Stimulated activated memory B cell treated with anti-CD40 and anti-IgM and Interleukin-4, amounts not matched to agents 10 μg/mL and 1 μg/mL and 100 μg/mL, for 72 hours (primary cell): ENCODE measurements at regions not wholly inside any gene's neighbourhood (a gene's known extent, or its start where the extent isn't known, plus 50 kb on each side); places are given as distances from the start of the nearest gene placed in this dataset.
"Not testable (repeated sequence)": the region's sequence is repeated elsewhere in the genome, so short reads cannot be mapped to it uniquely, and the experiment has no call there.

Experiments
- ATAC-seq: fragments of 150-1000 bp; cut with Tn5 transposase; 2 replicates; pipeline ENCODE4 v1.10.0; 2021
- H3K27ac Mint-ChIP-seq: one replicate; pipeline ENCODE4 v1.8.0; 2022; ENCODE audit warnings: mild to moderate bottlenecking, mixed read lengths
- H3K27me3 Mint-ChIP-seq: one replicate; pipeline ENCODE4 v1.8.0; 2022; ENCODE audit warnings: mixed read lengths
- H3K36me3 Mint-ChIP-seq: one replicate; pipeline ENCODE4 v1.8.0; 2022; ENCODE audit warnings: mixed read lengths
- H3K4me1 Mint-ChIP-seq: one replicate; pipeline ENCODE4 v1.8.0; 2022; ENCODE audit warnings: mixed read lengths
- H3K4me3 Mint-ChIP-seq: one replicate; pipeline ENCODE4 v1.8.0; 2022; ENCODE audit warnings: mild to moderate bottlenecking, moderate library complexity, mixed read lengths
- H3K9me3 Mint-ChIP-seq: one replicate; pipeline ENCODE4 v1.8.0; 2022; ENCODE audit warnings: mixed read lengths

GRCh38 chr2:83022631-83023210 is 1436.4 kb downstream of the SUCLG1 start:
- Mint-ChIP-seq H3K4me3 (no peak overlapping the region), H3K36me3 (no peaks in the 10 kb centered on the region), H3K9me3 (peaks cover 13% of the 10 kb centered on the region), H3K27me3 (no peaks in the 10 kb centered on the region), H3K4me1 (no peaks in the 10 kb centered on the region), H3K27ac (no peak overlapping the region)
- ATAC-seq, result no peak

GRCh38 chr2:83017366-83018090 is 1441.6 kb downstream of the SUCLG1 start:
- no peak for ATAC-seq
- Mint-ChIP-seq H3K27ac (no peak overlapping the region), H3K9me3 (peaks cover 11% of the 10 kb centered on the region), H3K27me3 (no peaks in the 10 kb centered on the region), H3K4me3 (no peak overlapping the region), H3K36me3 (no peaks in the 10 kb centered on the region), H3K4me1 (no peaks in the 10 kb centered on the region)

- ATAC-seq, result no peak
- H3K4me3 Mint-ChIP-seq, result no peak overlapping the region
- no peaks in the 10 kb centered on the region for H3K27me3 Mint-ChIP-seq
- H3K9me3 Mint-ChIP-seq, result peaks cover 11% of the 10 kb centered on the region
- H3K4me1 Mint-ChIP-seq, result no peaks in the 10 kb centered on the region
- no peak overlapping the region for H3K27ac Mint-ChIP-seq
- no peaks in the 10 kb centered on the region for H3K36me3 Mint-ChIP-seq
Measured at GRCh38 chr2:83016343-83017110, 1442.6 kb downstream of the SUCLG1 start.

GRCh38 chr2:83015900-83016299 is 1443.2 kb downstream of the SUCLG1 start:
- H3K27me3 Mint-ChIP-seq, result no peaks in the 10 kb centered on the region
- H3K9me3 Mint-ChIP-seq, result peaks cover 9% of the 10 kb centered on the region
- ATAC-seq, result no peak

GRCh38 chr2:83015035-83015715 is 1443.9 kb downstream of the SUCLG1 start:
- peaks cover 7% of the 10 kb centered on the region for H3K9me3 Mint-ChIP-seq
- ATAC-seq, result no peak
- no peak overlapping the region for H3K4me3 Mint-ChIP-seq
- H3K36me3 Mint-ChIP-seq, result no peaks in the 10 kb centered on the region
- H3K27ac Mint-ChIP-seq, result no peak overlapping the region
- H3K4me1 Mint-ChIP-seq, result no peaks in the 10 kb centered on the region
- H3K27me3 Mint-ChIP-seq, result no peaks in the 10 kb centered on the region

More at GRCh38 chr2:83015900-83016299, 1443.2 kb downstream of the SUCLG1 start:
- H3K4me3 Mint-ChIP-seq, result no peak overlapping the region
- no peaks in the 10 kb centered on the region for H3K4me1 Mint-ChIP-seq
- no peak overlapping the region for H3K27ac Mint-ChIP-seq
- no peaks in the 10 kb centered on the region for H3K36me3 Mint-ChIP-seq

GRCh38 chr2:83014462-83014861 is 1444.6 kb downstream of the SUCLG1 start:
- no peaks in the 10 kb centered on the region for H3K4me1 Mint-ChIP-seq
- no peak overlapping the region for H3K4me3 Mint-ChIP-seq
- no peaks in the 10 kb centered on the region for H3K36me3 Mint-ChIP-seq
- no peak overlapping the region for H3K27ac Mint-ChIP-seq
- H3K9me3 Mint-ChIP-seq, result peaks cover 4% of the 10 kb centered on the region
- no peaks in the 10 kb centered on the region for H3K27me3 Mint-ChIP-seq
- no peak for ATAC-seq

GRCh38 chr2:83006961-83007360 is 1452.1 kb downstream of the SUCLG1 start:
- no peaks in the 10 kb centered on the region for H3K36me3 Mint-ChIP-seq
- no peaks in the 10 kb centered on the region for H3K27me3 Mint-ChIP-seq
- H3K9me3 Mint-ChIP-seq, result no peaks in the 10 kb centered on the region
- H3K4me3 Mint-ChIP-seq, result no peak overlapping the region
- H3K27ac Mint-ChIP-seq, result no peak overlapping the region
- H3K4me1 Mint-ChIP-seq, result no peaks in the 10 kb centered on the region
- ATAC-seq, result no peak

GRCh38 chr2:83003555-83003954 is 1455.5 kb downstream of the SUCLG1 start:
- no peaks in the 10 kb centered on the region for H3K27me3 Mint-ChIP-seq
- ATAC-seq, result no peak
- peaks cover 3% of the 10 kb centered on the region for H3K9me3 Mint-ChIP-seq
- H3K4me1 Mint-ChIP-seq, result no peaks in the 10 kb centered on the region
- H3K36me3 Mint-ChIP-seq, result no peaks in the 10 kb centered on the region
- no peak overlapping the region for H3K4me3 Mint-ChIP-seq
- H3K27ac Mint-ChIP-seq, result no peak overlapping the region

GRCh38 chr2:83002706-83003105 is 1456.4 kb downstream of the SUCLG1 start:
- no peaks in the 10 kb centered on the region for H3K27me3 Mint-ChIP-seq

GRCh38 chr2:82998781-82999180 is 1460.3 kb downstream of the SUCLG1 start:
- no peak overlapping the region for H3K4me3 Mint-ChIP-seq
- no peaks in the 10 kb centered on the region for H3K4me1 Mint-ChIP-seq
- H3K36me3 Mint-ChIP-seq, result no peaks in the 10 kb centered on the region
- H3K27ac Mint-ChIP-seq, result no peak overlapping the region
- no peaks in the 10 kb centered on the region for H3K27me3 Mint-ChIP-seq
- peaks cover 3% of the 10 kb centered on the region for H3K9me3 Mint-ChIP-seq
- ATAC-seq, result no peak

More at GRCh38 chr2:83002706-83003105, 1456.4 kb downstream of the SUCLG1 start:
- no peak overlapping the region for H3K27ac Mint-ChIP-seq
- ATAC-seq, result no peak
- no peaks in the 10 kb centered on the region for H3K4me1 Mint-ChIP-seq
- no peaks in the 10 kb centered on the region for H3K36me3 Mint-ChIP-seq
- H3K9me3 Mint-ChIP-seq, result peaks cover 3% of the 10 kb centered on the region
- H3K4me3 Mint-ChIP-seq, result no peak overlapping the region

GRCh38 chr2:82996217-82996616 is 1462.9 kb downstream of the SUCLG1 start:
- H3K27ac Mint-ChIP-seq, result no peak overlapping the region
- H3K27me3 Mint-ChIP-seq, result no peaks in the 10 kb centered on the region
- no peak for ATAC-seq
- H3K36me3 Mint-ChIP-seq, result no peaks in the 10 kb centered on the region
- H3K4me1 Mint-ChIP-seq, result no peaks in the 10 kb centered on the region
- H3K9me3 Mint-ChIP-seq, result peaks cover 6% of the 10 kb centered on the region
- no peak overlapping the region for H3K4me3 Mint-ChIP-seq

- Mint-ChIP-seq H3K9me3 (peaks cover 3% of the 10 kb centered on the region), H3K27ac (no peak overlapping the region), H3K27me3 (no peaks in the 10 kb centered on the region), H3K4me1 (no peaks in the 10 kb centered on the region), H3K4me3 (no peak overlapping the region), H3K36me3 (no peaks in the 10 kb centered on the region)
- ATAC-seq, result no peak
Measured at GRCh38 chr2:82994151-82994550, 1464.9 kb downstream of the SUCLG1 start.

GRCh38 chr2:82993609-82994008 is 1465.5 kb downstream of the SUCLG1 start:
- no peak overlapping the region for H3K27ac Mint-ChIP-seq
- no peaks in the 10 kb centered on the region for H3K36me3 Mint-ChIP-seq
- no peak overlapping the region for H3K4me3 Mint-ChIP-seq
- H3K4me1 Mint-ChIP-seq, result no peaks in the 10 kb centered on the region
- H3K9me3 Mint-ChIP-seq, result peaks cover 3% of the 10 kb centered on the region
- no peak for ATAC-seq
- H3K27me3 Mint-ChIP-seq, result no peaks in the 10 kb centered on the region

- H3K4me1 Mint-ChIP-seq, result no peaks in the 10 kb centered on the region
- H3K27ac Mint-ChIP-seq, result no peak overlapping the region
- no peaks in the 10 kb centered on the region for H3K27me3 Mint-ChIP-seq
- H3K9me3 Mint-ChIP-seq, result peaks cover 3% of the 10 kb centered on the region
- ATAC-seq, result no peak
- H3K4me3 Mint-ChIP-seq, result no peak overlapping the region
- H3K36me3 Mint-ChIP-seq, result no peaks in the 10 kb centered on the region
Measured at GRCh38 chr2:82992968-82993367, 1466.1 kb downstream of the SUCLG1 start.

GRCh38 chr2:82987706-82988105 is 1471.4 kb downstream of the SUCLG1 start:
- H3K27me3 Mint-ChIP-seq, H3K4me1 Mint-ChIP-seq, H3K27ac Mint-ChIP-seq, H3K4me3 Mint-ChIP-seq, H3K36me3 Mint-ChIP-seq, ATAC-seq: not testable (repeated sequence)
- H3K9me3 Mint-ChIP-seq, result peaks cover 13% of the 10 kb centered on the region
